H9 (cell line): ENCODE measurements at regions not wholly inside any gene's neighbourhood (a gene's known extent, or its start where the extent isn't known, plus 50 kb on each side); places are given as distances from the start of the nearest gene placed in this dataset.
"Not testable (repeated sequence)": the region's sequence is repeated elsewhere in the genome, so short reads cannot be mapped to it uniquely, and the experiment has no call there.

Experiments
- DNase-seq: peaks from one replicate; pipeline ENCODE4 v3.0.0-alpha.2; 2017
- H2AFZ ChIP-seq: one replicate; pipeline ENCODE4 v1.6.1; 2013; ENCODE audit warnings: mild to moderate bottlenecking, low read length, control low read depth, moderate library complexity
- H2AK5ac ChIP-seq: 2 replicates; pipeline ENCODE4 v1.6.1; 2013; ENCODE audit warnings: low read length, control low read depth, mixed read lengths; ENCODE audit not compliant: insufficient read length
- H2BK120ac ChIP-seq: one replicate; pipeline ENCODE4 v1.6.1; 2013; ENCODE audit warnings: low read depth, mild to moderate bottlenecking, low read length, control low read depth, inconsistent platforms; ENCODE audit not compliant: poor library complexity, severe bottlenecking
- H2BK12ac ChIP-seq: 2 replicates; pipeline ENCODE4 v1.6.1; 2013; ENCODE audit warnings: low read length, control low read depth, mixed read lengths, low read depth; ENCODE audit not compliant: insufficient read length
- H2BK15ac ChIP-seq: 2 replicates; pipeline ENCODE4 v1.6.1; 2013; ENCODE audit warnings: low read depth, low read length, control low read depth
- H2BK20ac ChIP-seq: one replicate; pipeline ENCODE4 v1.6.1; 2013; ENCODE audit warnings: low read depth, mild to moderate bottlenecking, low read length, control low read depth, inconsistent platforms; ENCODE audit not compliant: poor library complexity, severe bottlenecking
- H2BK5ac ChIP-seq: 2 replicates; pipeline ENCODE4 v1.6.1; 2013; ENCODE audit warnings: low read length, control low read depth, mixed read lengths; ENCODE audit not compliant: insufficient read length
- H3K14ac ChIP-seq: 2 replicates; pipeline ENCODE4 v1.6.1; 2013; ENCODE audit warnings: low read length, control low read depth; ENCODE audit not compliant: insufficient read depth
- H3K18ac ChIP-seq: 2 replicates; pipeline ENCODE4 v1.6.1; 2013; ENCODE audit warnings: low read depth, mild to moderate bottlenecking, mixed read lengths, low read length, control low read depth; ENCODE audit not compliant: insufficient read length
- H3K23ac ChIP-seq: 2 replicates; pipeline ENCODE4 v1.6.1; 2013; ENCODE audit warnings: low read length, control low read depth, mixed read lengths, low read depth; ENCODE audit not compliant: insufficient read length
- H3K23me2 ChIP-seq: 2 replicates; pipeline ENCODE4 v1.6.1; 2013; ENCODE audit warnings: low read depth, mild to moderate bottlenecking, mixed read lengths, low read length, control low read depth; ENCODE audit not compliant: insufficient read length, poor library complexity, severe bottlenecking
- H3K27ac ChIP-seq: 2 replicates; pipeline ENCODE4 v1.5.1; 2013; ENCODE audit warnings: low read length, control low read depth, mixed read lengths, low read depth; ENCODE audit not compliant: insufficient read length
- H3K27me3 ChIP-seq: 2 replicates; pipeline ENCODE4 v1.6.1; 2013; ENCODE audit warnings: low read length, control low read depth, inconsistent platforms; ENCODE audit not compliant: insufficient read depth
- H3K4ac ChIP-seq: 2 replicates; pipeline ENCODE4 v1.6.1; 2013; ENCODE audit warnings: low read depth, mild to moderate bottlenecking, control low read depth, inconsistent platforms, low read length, moderate library complexity
- H3K4me1 ChIP-seq: 2 replicates; pipeline ENCODE4 v1.6.1; 2013; ENCODE audit warnings: low read length, control low read depth, inconsistent platforms; ENCODE audit not compliant: insufficient read depth
- H3K4me2 ChIP-seq: 2 replicates; pipeline ENCODE4 v1.6.1; 2013; ENCODE audit warnings: low read length, control low read depth, mixed read lengths; ENCODE audit not compliant: insufficient read length, insufficient read depth
- H3K56ac ChIP-seq: 2 replicates; pipeline ENCODE4 v1.6.1; 2013; ENCODE audit warnings: low read depth, mild to moderate bottlenecking, mixed read lengths, low read length, control low read depth; ENCODE audit not compliant: insufficient read length
- H3K79me1 ChIP-seq: 2 replicates; pipeline ENCODE4 v1.6.1; 2013; ENCODE audit warnings: low read depth, mild to moderate bottlenecking, moderate library complexity, low read length, control low read depth, inconsistent platforms; ENCODE audit not compliant: insufficient read depth, poor library complexity, severe bottlenecking
- H3K79me2 ChIP-seq: 2 replicates; pipeline ENCODE4 v1.6.1; 2013; ENCODE audit warnings: low read length, control low read depth, inconsistent platforms; ENCODE audit not compliant: insufficient read depth
- H3K9ac ChIP-seq: 2 replicates; pipeline ENCODE4 v1.6.1; 2013; ENCODE audit warnings: low read length, control low read depth, mixed read lengths; ENCODE audit not compliant: insufficient read length; ENCODE audit errors: extremely low read depth
- H3K9me3 ChIP-seq: one replicate; pipeline ENCODE4 v1.6.1; 2013; ENCODE audit warnings: low read depth, low read length, inconsistent platforms; ENCODE audit not compliant: control insufficient read depth
- H3T11ph ChIP-seq: one replicate; pipeline ENCODE4 v1.6.1; 2013; ENCODE audit warnings: mild to moderate bottlenecking, low read length, control low read depth, inconsistent platforms
- H4K20me1 ChIP-seq: one replicate; pipeline ENCODE4 v1.6.1; 2013; ENCODE audit not compliant: control insufficient read depth, insufficient read length, insufficient read depth
- H4K5ac ChIP-seq: 2 replicates; pipeline ENCODE4 v1.6.1; 2013; ENCODE audit warnings: low read depth, mild to moderate bottlenecking, mixed read lengths, low read length, control low read depth; ENCODE audit not compliant: insufficient read length
- H4K8ac ChIP-seq: replicated peaks from 2 replicates; pipeline ENCODE4 v1.6.1; 2013; ENCODE audit warnings: low read length, control low read depth, mixed read lengths, low read depth; ENCODE audit not compliant: insufficient read length
- H4K91ac ChIP-seq: 2 replicates; pipeline ENCODE4 v1.6.1; 2013; ENCODE audit warnings: low read depth, mild to moderate bottlenecking, moderate library complexity, mixed read lengths, low read length, control low read depth; ENCODE audit not compliant: insufficient read length
- H3K27ac Mint-ChIP-seq, 3 experiments: 2 replicates in 2 of 3; 3 replicates in 1 of 3; pipeline ENCODE4 v1.8.0; 2020 to 2021; ENCODE audit warnings: mixed read lengths in 3 of 3, mild to moderate bottlenecking in 1 of 3, moderate library complexity in 1 of 3
- H3K27me3 Mint-ChIP-seq: 2 replicates; pipeline ENCODE4 v1.8.0; 2021; ENCODE audit warnings: low read depth, mild to moderate bottlenecking, moderate library complexity, mixed read lengths
- H3K36me3 Mint-ChIP-seq, 3 experiments: 2 replicates in 2 of 3; 3 replicates in 1 of 3; pipeline ENCODE4 v1.8.0; 2020 to 2021; ENCODE audit warnings: low read depth in 3 of 3, mixed read lengths in 3 of 3; ENCODE audit not compliant: insufficient read depth in 1 of 3
- H3K4me1 Mint-ChIP-seq, 2 experiments: 2 replicates each; pipeline ENCODE4 v1.8.0; 2020; ENCODE audit warnings: mixed read lengths in 2 of 2
- H3K4me3 Mint-ChIP-seq, 2 experiments: 2 replicates in 1 of 2; 3 replicates in 1 of 2; pipeline ENCODE4 v1.8.0; 2020 to 2021; ENCODE audit warnings: mild to moderate bottlenecking in 2 of 2, mixed read lengths in 2 of 2, moderate library complexity in 1 of 2
- H3K9me3 Mint-ChIP-seq, 2 experiments: 2 replicates in 1 of 2; 3 replicates in 1 of 2; pipeline ENCODE4 v1.8.0; 2020; ENCODE audit warnings: mild to moderate bottlenecking in 2 of 2, mixed read lengths in 2 of 2, moderate library complexity in 1 of 2
- WGBS: extraction: QIAGEN DNeasy Blood & Tissue Kit; methylation state at CpG from one replicate; pipeline ENCODE4 v1.1.7; 2013; ENCODE audit warnings: missing lambda C conversion rate, low lambda C conversion rate, mixed read lengths; ENCODE audit not compliant: insufficient read length; ENCODE audit errors: extremely low coverage; 5-methylcytosine and 5-hydroxymethylcytosine counted together

- H3K79me2 ChIP-seq, H3T11ph ChIP-seq, DNase-seq, H4K8ac ChIP-seq, H3K4me3 Mint-ChIP-seq, H3K56ac ChIP-seq, H3K27ac ChIP-seq, H3K23ac ChIP-seq, H3K9ac ChIP-seq, H3K4me2 ChIP-seq, H2AFZ ChIP-seq, H2BK5ac ChIP-seq, H3K27me3 ChIP-seq, H3K4ac ChIP-seq, H2BK20ac ChIP-seq, H2BK120ac ChIP-seq, H4K5ac ChIP-seq, H2AK5ac ChIP-seq, H3K79me1 ChIP-seq, H3K9me3 ChIP-seq, H3K27me3 Mint-ChIP-seq, H3K14ac ChIP-seq, H3K27ac Mint-ChIP-seq, H3K4me1 ChIP-seq, H2BK12ac ChIP-seq, H3K4me1 Mint-ChIP-seq, H2BK15ac ChIP-seq, H3K23me2 ChIP-seq, H4K20me1 ChIP-seq, H4K91ac ChIP-seq, H3K18ac ChIP-seq: not testable (repeated sequence)
- H3K36me3 Mint-ChIP-seq: peaks cover 3 to 19% (median 16%) of the 10 kb centered on the region in 3 experiments; a peak in 5 of 7 replicates
- no CpG with 5 or more reads among the region's 5 CpGs for WGBS
- H3K9me3 Mint-ChIP-seq: peaks cover 58 to 87% of the 10 kb centered on the region in 2 experiments
Observed at GRCh38 chr4:189733507-189733906, 207.2 kb upstream of the FRG1 start.

DNA sequence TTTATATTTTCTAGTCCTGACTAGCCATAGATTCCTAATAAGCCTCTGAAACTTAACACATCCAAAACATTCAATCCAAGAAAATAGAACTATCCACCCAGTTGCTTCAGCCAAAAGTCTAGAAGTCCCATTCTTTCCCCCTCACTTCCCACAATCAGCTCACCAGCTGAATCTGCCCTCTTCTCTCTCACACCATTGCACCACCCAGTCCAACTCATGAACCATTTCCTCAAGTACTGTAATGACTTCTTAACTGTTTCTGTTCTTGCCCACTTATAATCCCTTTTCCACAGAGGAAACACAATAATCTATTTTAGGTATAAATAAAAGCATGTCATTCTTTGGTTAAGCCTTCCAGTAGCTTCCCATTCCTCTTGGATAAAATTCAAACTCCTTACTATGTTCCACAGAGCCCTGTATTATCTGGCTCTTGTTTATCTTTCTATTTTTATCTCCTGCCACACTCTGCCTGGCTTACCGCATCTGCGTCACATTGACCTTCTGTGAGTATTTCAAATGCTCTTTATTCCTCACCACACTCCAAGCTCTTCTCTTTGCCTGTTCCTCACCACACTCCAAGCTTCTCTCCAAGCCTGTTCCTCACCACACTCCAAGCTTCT lies 205.9 kb upstream of the FRG1 start:
- not testable (repeated sequence) for H3K27ac Mint-ChIP-seq, H3K56ac ChIP-seq, H3K4ac ChIP-seq, H3K4me2 ChIP-seq, H3K9ac ChIP-seq, H3K79me2 ChIP-seq, H3K27me3 ChIP-seq, DNase-seq, H3K4me1 Mint-ChIP-seq, H3K18ac ChIP-seq, H3K23ac ChIP-seq, H3K27ac ChIP-seq, H2AK5ac ChIP-seq, H3K4me3 Mint-ChIP-seq, H2BK15ac ChIP-seq, H4K5ac ChIP-seq, H2BK5ac ChIP-seq, H2BK120ac ChIP-seq, H4K91ac ChIP-seq, H4K20me1 ChIP-seq, H3T11ph ChIP-seq, H4K8ac ChIP-seq, H2AFZ ChIP-seq, H2BK12ac ChIP-seq, H3K23me2 ChIP-seq, H3K79me1 ChIP-seq, H3K4me1 ChIP-seq, H3K9me3 ChIP-seq, H2BK20ac ChIP-seq, H3K14ac ChIP-seq, H3K27me3 Mint-ChIP-seq
- Mint-ChIP-seq H3K36me3 (peaks cover 3 to 19% (median 16%) of the 10 kb centered on the region in 3 experiments; a peak in 5 of 7 replicates), H3K9me3 (peaks cover 60 to 86% of the 10 kb centered on the region in 2 experiments)
- WGBS: no CpG with 5 or more reads among the region's 2 CpGs
